SK-N-MC (cell line): ENCODE measurements at regions not wholly inside any gene's neighbourhood (a gene's known extent, or its start where the extent isn't known, plus 50 kb on each side); places are given as distances from the start of the nearest gene placed in this dataset.

Source experiments
- EZH2 ChIP-seq: fragments of 200-600 bp; sonication (generic); IDR thresholded peaks from one replicate; pipeline ENCODE4 v1.6.1; 2017; ENCODE audit warnings: antibody characterized with exemption
- FOXP2 ChIP-seq: optimal IDR thresholded peaks from 2 replicates; pipeline ENCODE3; 2011; ENCODE audit warnings: mild to moderate bottlenecking, moderate library complexity; ENCODE audit not compliant: insufficient read depth; ENCODE audit errors: extremely low read length, control extremely low read depth
- POLR2AphosphoS5 ChIP-seq: IDR thresholded peaks from 2 replicates; pipeline ENCODE4 v1.6.1; 2012; ENCODE audit warnings: mild to moderate bottlenecking, low read depth, low read length, borderline replicate concordance

DNA sequence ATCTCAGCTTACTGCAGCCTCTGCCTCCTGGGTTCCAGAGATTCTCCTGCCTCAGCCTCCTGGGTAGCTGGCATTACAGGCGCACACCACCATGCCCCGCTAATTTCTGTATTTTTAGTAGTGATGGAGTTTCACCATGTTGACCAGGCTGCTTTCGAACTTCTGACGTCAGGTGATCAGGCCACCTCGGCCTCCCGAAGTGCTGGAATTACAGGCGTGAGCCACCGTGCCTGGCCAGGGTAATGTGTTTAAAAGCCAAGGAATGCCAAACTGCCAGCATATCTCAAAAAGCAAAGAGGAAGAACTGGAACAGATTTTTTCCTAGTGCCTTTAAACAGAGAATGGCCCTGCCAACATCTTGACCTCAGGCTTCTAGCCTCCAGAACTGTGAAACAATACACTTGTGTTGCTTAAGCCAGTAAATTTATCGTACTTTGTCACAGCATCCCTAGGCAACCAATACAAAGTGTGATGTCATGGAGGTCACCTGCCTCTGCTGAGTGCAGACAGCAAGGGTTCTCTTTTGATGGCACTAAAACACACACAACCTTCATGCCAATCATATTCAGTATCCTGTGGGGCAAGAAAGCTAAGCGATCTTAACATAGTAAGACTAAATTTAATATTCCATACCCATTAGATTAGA lies 858.3 kb upstream of the TMPRSS15 start:
- TF ChIP-seq POLR2AphosphoS5 (no peak), EZH2 (no peak), FOXP2 (no peak)
